Astrocyte of the cerebellum (primary cell): ENCODE measurements at regions not wholly inside any gene's neighbourhood (a gene's known extent, or its start where the extent isn't known, plus 50 kb on each side); places are given as distances from the start of the nearest gene placed in this dataset.
"Not testable (repeated sequence)": the region's sequence is repeated elsewhere in the genome, so short reads cannot be mapped to it uniquely, and the experiment has no call there.

ENCODE experiments used
- DNase-seq: peaks from one replicate; pipeline ENCODE4 v3.0.0-alpha.2; 2011; ENCODE audit warnings: low read depth
- H3K4me3 ChIP-seq: 2 replicates; pipeline ENCODE4 v1.5.1; 2011; ENCODE audit warnings: mild to moderate bottlenecking, low read depth, low read length, moderate library complexity
- in situ Hi-C: cut with HindIII; loops from 2 replicates; pipeline ENCODE4 v1.10.0; 2017; ENCODE audit warnings: low sequenced_read_pairs
- TF ChIP-seq, protein P1 (sequence below): IDR thresholded peaks from 2 replicates; pipeline ENCODE4 v1.5.1; 2012; ENCODE audit warnings: low read length, low read depth, moderate library complexity, mild to moderate bottlenecking; ENCODE audit errors: missing control alignments

DNA sequence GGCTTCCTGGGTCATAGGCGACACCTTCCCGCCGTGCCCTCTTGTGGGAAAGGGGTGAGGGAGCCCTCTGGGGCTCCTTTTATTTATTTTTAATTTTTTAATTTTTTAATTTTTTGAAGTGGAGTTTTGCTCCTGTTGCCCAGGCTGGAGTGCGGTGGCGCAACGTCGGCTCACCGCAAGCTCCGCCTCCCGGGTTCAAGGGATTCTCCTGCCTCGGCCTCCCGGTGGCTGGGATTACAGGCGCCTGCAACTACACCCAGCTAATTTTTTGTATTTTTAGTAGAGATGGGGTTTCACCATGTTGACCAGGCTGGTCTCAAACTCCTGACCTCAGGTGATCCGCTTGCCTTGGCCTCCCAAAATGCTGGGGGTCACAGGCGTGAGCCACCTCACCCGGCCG lies 49.9 kb upstream of the ELFN1 start:
- H3K4me3 ChIP-seq, DNase-seq: not testable (repeated sequence)
- in situ Hi-C loops, result loop anchor here (10.0 kb wide), 1 partner anchor 155 kb away; no protein-coding TSS in a partner anchor

DNA sequence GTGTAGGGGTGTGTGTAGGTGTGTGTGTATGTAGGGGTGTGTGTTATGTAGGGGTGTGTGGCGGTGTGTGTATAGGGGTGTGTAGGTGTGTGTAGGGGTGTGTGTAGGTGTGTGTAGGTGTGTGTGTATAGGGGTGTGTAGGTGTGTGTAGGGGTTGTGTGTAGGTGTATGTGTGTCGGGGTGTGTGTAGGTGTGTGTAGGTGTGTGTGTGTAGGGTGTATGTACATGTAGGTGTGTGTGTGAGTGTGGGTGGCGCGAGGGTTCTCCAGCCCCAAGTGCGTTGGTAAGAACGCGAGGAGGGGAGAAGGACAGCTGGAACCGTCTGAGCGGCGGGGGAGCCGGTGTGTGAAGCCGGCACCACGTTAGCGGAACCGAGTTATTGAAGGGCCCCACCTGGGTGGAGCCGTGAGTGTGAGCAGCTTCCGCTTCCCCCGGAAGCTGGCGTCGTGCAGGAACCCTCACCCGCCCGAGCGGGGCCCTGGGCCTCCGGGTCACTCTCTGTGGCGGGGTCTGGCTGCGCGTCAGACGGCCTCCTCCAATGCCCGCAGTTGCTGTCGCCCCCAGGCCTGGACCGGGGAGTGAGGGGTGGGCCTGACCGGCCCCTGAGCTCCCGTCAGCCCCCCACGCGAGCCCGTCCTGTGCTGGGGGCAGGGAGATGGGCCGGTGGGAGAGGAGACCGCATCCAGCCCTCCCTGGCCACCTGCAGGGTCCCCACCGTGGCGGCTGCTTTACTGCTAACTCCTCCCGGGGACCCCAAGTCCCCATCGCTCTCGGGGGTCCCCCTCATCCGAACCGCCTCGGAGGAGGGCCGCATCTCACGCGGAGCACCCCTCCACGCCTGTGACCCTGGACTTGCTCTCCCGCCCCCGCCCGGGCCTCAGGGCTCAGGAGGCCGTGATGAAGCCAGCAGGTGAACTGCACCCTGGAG lies 49.6 kb upstream of the PSMG3 start:
- in situ Hi-C loops, result loop anchor here (10.0 kb wide), 1 partner anchor 155 kb away; no protein-coding TSS in a partner anchor
- no peak for DNase-seq
- TF ChIP-seq, protein P1, sequence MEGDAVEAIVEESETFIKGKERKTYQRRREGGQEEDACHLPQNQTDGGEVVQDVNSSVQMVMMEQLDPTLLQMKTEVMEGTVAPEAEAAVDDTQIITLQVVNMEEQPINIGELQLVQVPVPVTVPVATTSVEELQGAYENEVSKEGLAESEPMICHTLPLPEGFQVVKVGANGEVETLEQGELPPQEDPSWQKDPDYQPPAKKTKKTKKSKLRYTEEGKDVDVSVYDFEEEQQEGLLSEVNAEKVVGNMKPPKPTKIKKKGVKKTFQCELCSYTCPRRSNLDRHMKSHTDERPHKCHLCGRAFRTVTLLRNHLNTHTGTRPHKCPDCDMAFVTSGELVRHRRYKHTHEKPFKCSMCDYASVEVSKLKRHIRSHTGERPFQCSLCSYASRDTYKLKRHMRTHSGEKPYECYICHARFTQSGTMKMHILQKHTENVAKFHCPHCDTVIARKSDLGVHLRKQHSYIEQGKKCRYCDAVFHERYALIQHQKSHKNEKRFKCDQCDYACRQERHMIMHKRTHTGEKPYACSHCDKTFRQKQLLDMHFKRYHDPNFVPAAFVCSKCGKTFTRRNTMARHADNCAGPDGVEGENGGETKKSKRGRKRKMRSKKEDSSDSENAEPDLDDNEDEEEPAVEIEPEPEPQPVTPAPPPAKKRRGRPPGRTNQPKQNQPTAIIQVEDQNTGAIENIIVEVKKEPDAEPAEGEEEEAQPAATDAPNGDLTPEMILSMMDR, result no peak
- no peak overlapping the region for H3K4me3 ChIP-seq
